ENCODE measurements at regions not wholly inside any gene's neighbourhood (a gene's known extent, or its start where the extent isn't known, plus 50 kb on each side); places are given as distances from the start of the nearest gene placed in this dataset.

- Histone ChIP-seq H3K36me3 (no peaks in the 10 kb centered on the region), H3K4me1 (no peaks in the 10 kb centered on the region), H3K27ac (replicated peaks) (no peak overlapping the region), H3K9me3 (replicated peaks) (peaks cover 11% of the 10 kb centered on the region), H3K4me3 (no peak overlapping the region), H3K27me3 (ENCODE audit: low read depth) (no peaks in the 10 kb centered on the region)
- no peak for DNase-seq
- no peak for TF ChIP-seq CTCF (IDR thresholded peaks at IDR 0.05; ENCODE audit: borderline replicate concordance)
- intact Hi-C loops (cut with micrococcal nuclease) = no loop called here
Observed at GRCh38 chr1:190717055-190717454, 239.4 kb upstream of the BRINP3 start.

- Histone ChIP-seq H3K27ac (replicated peaks) (no peak overlapping the region), H3K9me3 (replicated peaks) (peaks cover 6% of the 10 kb centered on the region), H3K4me3 (no peak overlapping the region), H3K36me3 (no peaks in the 10 kb centered on the region), H3K27me3 (ENCODE audit: low read depth) (no peaks in the 10 kb centered on the region), H3K4me1 (no peaks in the 10 kb centered on the region)
- no peak for DNase-seq
- no peak for TF ChIP-seq CTCF (IDR thresholded peaks at IDR 0.05; ENCODE audit: borderline replicate concordance)
- intact Hi-C loops (cut with micrococcal nuclease) = no loop called here
Observed at GRCh38 chr1:190736971-190737590, 259.4 kb upstream of the BRINP3 start.

GRCh38 chr1:190738317-190738716, 260.7 kb upstream of the BRINP3 start:
- H3K36me3 ChIP-seq = no peaks in the 10 kb centered on the region
- H3K4me1 ChIP-seq = no peaks in the 10 kb centered on the region
- intact Hi-C loops (cut with micrococcal nuclease) = no loop called here
- H3K27ac ChIP-seq (replicated peaks) = no peak overlapping the region
- peaks cover 6% of the 10 kb centered on the region for H3K9me3 ChIP-seq (replicated peaks)
- H3K4me3 ChIP-seq = no peak overlapping the region
- no peaks in the 10 kb centered on the region for H3K27me3 ChIP-seq (ENCODE audit: low read depth)
- TF ChIP-seq CTCF (IDR thresholded peaks at IDR 0.05; ENCODE audit: borderline replicate concordance) = no peak
- no peak for DNase-seq

- TF ChIP-seq CTCF (IDR thresholded peaks at IDR 0.05; ENCODE audit: borderline replicate concordance) = no peak
- Histone ChIP-seq H3K27ac (replicated peaks) (no peak overlapping the region), H3K36me3 (no peaks in the 10 kb centered on the region), H3K9me3 (replicated peaks) (peaks cover 4% of the 10 kb centered on the region), H3K4me1 (no peaks in the 10 kb centered on the region), H3K4me3 (no peak overlapping the region), H3K27me3 (ENCODE audit: low read depth) (no peaks in the 10 kb centered on the region)
- intact Hi-C loops (cut with micrococcal nuclease) = no loop called here
- DNase-seq = no peak
Observed at GRCh38 chr1:190739926-190740325, 262.3 kb upstream of the BRINP3 start.

- H3K4me1 ChIP-seq = no peaks in the 10 kb centered on the region
- DNase-seq = no peak
- intact Hi-C loops (cut with micrococcal nuclease) = no loop called here
- no peak overlapping the region for H3K27ac ChIP-seq (replicated peaks)
- TF ChIP-seq CTCF (IDR thresholded peaks at IDR 0.05; ENCODE audit: borderline replicate concordance) = no peak
- no peak overlapping the region for H3K4me3 ChIP-seq
- H3K36me3 ChIP-seq = no peaks in the 10 kb centered on the region
- no peaks in the 10 kb centered on the region for H3K9me3 ChIP-seq (replicated peaks)
- H3K27me3 ChIP-seq (ENCODE audit: low read depth) = no peaks in the 10 kb centered on the region
Observed at GRCh38 chr1:190747704-190748103, 270.0 kb upstream of the BRINP3 start.

All from left ventricle myocardium inferior (tissue), 1 donor.